HG03565 (cell line): ENCODE measurements at regions not wholly inside any gene's neighbourhood (a gene's known extent, or its start where the extent isn't known, plus 50 kb on each side); places are given as distances from the start of the nearest gene placed in this dataset.
"Not testable (repeated sequence)": the region's sequence is repeated elsewhere in the genome, so short reads cannot be mapped to it uniquely, and the experiment has no call there.

ENCODE experiments used
- ATAC-seq: cut with Tn5 transposase; IDR thresholded peaks from one replicate; pipeline ENCODE4 v1.9.1; 2021; ENCODE audit warnings: mild to moderate bottlenecking, moderate library complexity; ENCODE audit not compliant: unreplicated experiment

- no peak for ATAC-seq
Measured at GRCh38 chr5:98248949-98249348, 524.5 kb upstream of the RGMB start.

- ATAC-seq, result no peak
Measured at GRCh38 chr5:98258939-98259338, 514.5 kb upstream of the RGMB start.

- no peak for ATAC-seq
Measured at GRCh38 chr5:98259595-98259994, 513.9 kb upstream of the RGMB start.

GRCh38 chr5:98263084-98263483 is 510.4 kb upstream of the RGMB start:
- no peak for ATAC-seq

- no peak for ATAC-seq
Measured at GRCh38 chr5:98268162-98268860, 505.2 kb upstream of the RGMB start.

GRCh38 chr5:98275980-98276379 is 497.5 kb upstream of the RGMB start:
- ATAC-seq, result no peak

GRCh38 chr5:98282521-98282920 is 490.9 kb upstream of the RGMB start:
- no peak for ATAC-seq

- ATAC-seq, result peak; percentile 45
Measured at GRCh38 chr5:98292496-98292895, 481.0 kb upstream of the RGMB start.

GRCh38 chr5:98296426-98296825 is 477.0 kb upstream of the RGMB start:
- ATAC-seq, result no peak

- no peak for ATAC-seq
Measured at GRCh38 chr5:98299435-98299834, 474.0 kb upstream of the RGMB start.

- no peak for ATAC-seq
Measured at GRCh38 chr5:98301547-98301946, 471.9 kb upstream of the RGMB start.

- no peak for ATAC-seq
Measured at GRCh38 chr5:98307811-98308210, 465.7 kb upstream of the RGMB start.

- ATAC-seq, result no peak
Measured at GRCh38 chr5:98308231-98308630, 465.2 kb upstream of the RGMB start.

GRCh38 chr5:98308960-98309359 is 464.5 kb upstream of the RGMB start:
- ATAC-seq, result no peak

GRCh38 chr5:98309785-98310598 is 463.5 kb upstream of the RGMB start:
- ATAC-seq, result peak; percentile 75

- ATAC-seq, result no peak
Measured at GRCh38 chr5:98314292-98314691, 459.2 kb upstream of the RGMB start.

GRCh38 chr5:98318386-98318785 is 455.1 kb upstream of the RGMB start:
- no peak for ATAC-seq

- no peak for ATAC-seq
Measured at GRCh38 chr5:98319299-98320011, 454.0 kb upstream of the RGMB start.

GRCh38 chr5:98320343-98320742 is 453.1 kb upstream of the RGMB start:
- ATAC-seq, result no peak

GRCh38 chr5:98321361-98321760 is 452.1 kb upstream of the RGMB start:
- ATAC-seq, result no peak

GRCh38 chr5:98325187-98325586 is 448.3 kb upstream of the RGMB start:
- not testable (repeated sequence) for ATAC-seq

GRCh38 chr5:98328015-98328414 is 445.4 kb upstream of the RGMB start:
- no peak for ATAC-seq
